HFF-Myc (cell line): ENCODE measurements at regions not wholly inside any gene's neighbourhood (a gene's known extent, or its start where the extent isn't known, plus 50 kb on each side); places are given as distances from the start of the nearest gene placed in this dataset.

Experiments
- DNase-seq: peaks from one replicate; pipeline ENCODE4 v3.0.0-alpha.2; 2011; ENCODE audit warnings: low read depth; ENCODE audit errors: extremely low read depth
- H3K4me3 ChIP-seq: replicated peaks from 2 replicates; pipeline ENCODE4 v1.5.1; 2011; ENCODE audit warnings: low read depth, mild to moderate bottlenecking, control low read depth, low read length
- CTCF ChIP-seq: IDR thresholded peaks from 2 replicates; pipeline ENCODE4 v1.5.1; 2012; ENCODE audit warnings: mild to moderate bottlenecking, low read depth, low read length, control low read depth; ENCODE audit errors: missing control alignments

GRCh38 chr21:24781146-24781545 lies 826.1 kb downstream of the MRPL39 start:
- no peak for DNase-seq
- TF ChIP-seq CTCF: no peak
- H3K4me3 ChIP-seq: no peak overlapping the region

GRCh38 chr21:24759348-24760075 lies 847.8 kb downstream of the MRPL39 start:
- DNase-seq: no peak
- H3K4me3 ChIP-seq: no peak overlapping the region
- no peak for TF ChIP-seq CTCF

- DNase-seq: no peak
- no peak for TF ChIP-seq CTCF
- H3K4me3 ChIP-seq: no peak overlapping the region
These were observed 869.2 kb downstream of the MRPL39 start for GRCh38 chr21:24738063-24738462.

- TF ChIP-seq CTCF: no peak
- DNase-seq: no peak
- H3K4me3 ChIP-seq: no peak overlapping the region
These were observed 869.9 kb downstream of the MRPL39 start for GRCh38 chr21:24737296-24737850.

- H3K4me3 ChIP-seq: no peak overlapping the region
- no peak for TF ChIP-seq CTCF
- DNase-seq: no peak
These were observed 876.6 kb downstream of the MRPL39 start for GRCh38 chr21:24730661-24731060.

- no peak overlapping the region for H3K4me3 ChIP-seq
- TF ChIP-seq CTCF: no peak
- no peak for DNase-seq
These were observed 877.7 kb downstream of the MRPL39 start for GRCh38 chr21:24729568-24729967.
